NCI-H2081 (cell line): ENCODE measurements at regions not wholly inside any gene's neighbourhood (a gene's known extent, or its start where the extent isn't known, plus 50 kb on each side); places are given as distances from the start of the nearest gene placed in this dataset.
A peak's percentile ranks its signal among the peaks of the same experiment; 100 is the strongest.
"Not testable (repeated sequence)": the region's sequence is repeated elsewhere in the genome, so short reads cannot be mapped to it uniquely, and the experiment has no call there.

Source experiments
- DNase-seq, 2 experiments: peaks; one replicate each; lab custom pipeline; 2025; lab: John Stamatoyannopoulos, UW

DNA sequence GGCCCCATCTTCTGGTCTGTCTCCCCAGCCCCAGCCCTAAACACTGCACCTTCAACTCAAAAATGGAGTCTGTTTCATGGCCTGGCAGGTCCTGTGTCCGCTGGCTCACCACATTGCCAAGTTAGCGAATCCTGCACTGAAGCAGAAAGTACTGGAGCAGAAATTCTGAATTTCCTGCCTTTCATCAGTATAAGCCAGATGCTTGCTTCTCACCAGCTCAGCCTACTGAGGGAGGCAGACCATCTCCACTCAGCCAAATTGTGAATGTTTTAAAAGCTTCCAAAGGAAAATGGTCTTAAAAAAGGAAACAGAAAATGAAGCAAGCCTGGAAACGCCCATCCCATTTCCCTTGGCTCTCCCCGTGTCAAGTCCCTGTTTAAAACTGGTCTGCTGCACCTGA, 157.8 kb downstream of the C1D start:
- no peak for DNase-seq

DNA sequence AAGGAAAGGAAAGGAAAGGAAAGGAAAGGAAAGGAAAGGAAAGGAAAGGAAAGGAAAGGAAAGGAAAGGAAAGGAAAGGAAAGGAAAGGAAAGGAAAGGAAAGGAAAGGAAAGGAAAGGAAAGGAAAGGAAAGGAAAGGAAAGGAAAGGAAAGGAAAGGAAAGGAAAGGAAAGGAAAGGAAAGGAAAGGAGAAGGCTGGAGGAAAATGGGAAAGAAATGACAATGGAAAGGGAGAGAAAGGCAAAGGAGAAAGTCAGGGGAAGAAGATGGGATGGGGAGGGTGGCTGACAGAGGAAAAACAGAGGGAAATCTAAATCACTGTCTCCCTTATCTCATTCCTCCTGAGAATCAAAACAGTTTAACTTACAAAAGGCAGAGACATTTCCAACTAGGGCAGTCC, 156.3 kb downstream of the C1D start:
- DNase-seq, result not testable (repeated sequence)

GRCh38 chr2:67917332-67918054, 145.3 kb downstream of the C1D start:
- DNase-seq, result no peak

DNA sequence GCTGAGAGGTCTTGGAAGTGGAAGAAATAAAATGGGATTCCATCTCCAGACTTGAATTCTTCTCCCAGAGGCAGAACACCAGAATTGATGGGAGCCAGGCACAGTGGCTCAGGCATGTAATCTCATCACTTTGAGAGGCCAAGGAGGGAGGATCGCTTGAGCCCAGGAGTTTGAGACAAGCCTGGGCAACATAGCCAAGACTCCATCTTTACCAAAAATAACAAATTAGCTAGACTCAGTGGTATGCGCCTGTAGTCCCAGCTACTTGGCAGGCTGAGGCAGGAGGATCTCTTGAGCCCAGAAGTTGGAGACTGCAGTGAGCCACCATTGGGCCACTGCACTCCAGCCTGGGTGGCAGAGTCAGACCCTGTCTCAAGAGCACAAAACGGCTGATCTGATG, 144.3 kb downstream of the C1D start:
- DNase-seq, result no peak

- DNase-seq, result no peak
Measured at GRCh38 chr2:67919490-67919889, 143.3 kb downstream of the C1D start.

DNA sequence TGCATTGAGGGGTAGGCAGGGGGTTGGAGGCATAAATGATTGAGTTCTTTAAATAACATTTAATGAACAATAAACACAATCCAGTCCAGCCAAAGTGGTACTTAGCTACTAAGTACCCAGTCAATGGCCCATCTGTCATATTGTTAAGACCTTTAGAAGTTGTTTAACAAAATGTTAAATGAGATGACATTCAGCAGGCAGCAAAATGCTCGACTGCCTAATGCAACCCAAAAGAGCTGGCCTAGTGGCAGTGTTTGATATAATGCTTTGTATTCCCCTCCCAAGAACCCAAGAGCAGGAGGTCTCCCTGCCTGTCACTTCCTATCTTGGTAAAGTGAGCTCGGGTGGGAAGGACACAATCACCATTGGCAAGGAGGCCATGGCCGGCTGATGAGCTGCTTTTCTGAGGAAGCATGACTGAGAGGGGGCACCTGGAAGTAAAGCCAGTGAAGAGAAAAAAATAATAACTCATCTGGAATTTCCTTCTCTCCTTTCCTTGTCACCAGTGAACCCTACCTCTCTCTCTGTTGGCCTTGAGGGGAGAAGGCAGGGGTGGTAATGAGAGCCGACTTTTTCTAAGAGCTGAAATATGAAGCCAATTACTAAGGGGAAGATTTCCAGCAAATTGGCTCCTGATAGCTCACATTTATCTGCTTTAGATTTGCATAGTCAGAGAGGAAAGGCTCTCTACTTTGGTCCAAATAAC, 140.6 kb downstream of the C1D start:
- peak in 1 of 2 experiments; percentile 13 for DNase-seq

DNA sequence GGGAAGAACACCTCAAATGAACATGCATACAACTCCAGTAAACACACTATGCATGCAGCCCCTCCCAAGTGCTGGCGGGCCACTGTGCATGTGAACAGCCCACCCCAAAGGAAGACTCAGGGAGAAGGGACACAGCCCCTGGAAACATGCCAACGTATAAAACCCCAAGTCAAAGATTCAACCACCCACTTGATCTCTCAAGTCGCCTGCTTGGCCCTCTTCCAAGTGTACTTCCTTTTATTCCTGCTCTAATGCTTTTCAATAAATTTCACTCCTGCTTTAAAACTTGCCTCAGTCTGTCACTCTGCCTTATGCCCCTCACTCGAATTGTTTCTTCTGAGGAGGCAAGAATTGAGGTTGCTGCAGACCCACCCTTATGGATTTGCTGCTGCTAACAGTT, 139.1 kb downstream of the C1D start:
- no peak for DNase-seq

DNA sequence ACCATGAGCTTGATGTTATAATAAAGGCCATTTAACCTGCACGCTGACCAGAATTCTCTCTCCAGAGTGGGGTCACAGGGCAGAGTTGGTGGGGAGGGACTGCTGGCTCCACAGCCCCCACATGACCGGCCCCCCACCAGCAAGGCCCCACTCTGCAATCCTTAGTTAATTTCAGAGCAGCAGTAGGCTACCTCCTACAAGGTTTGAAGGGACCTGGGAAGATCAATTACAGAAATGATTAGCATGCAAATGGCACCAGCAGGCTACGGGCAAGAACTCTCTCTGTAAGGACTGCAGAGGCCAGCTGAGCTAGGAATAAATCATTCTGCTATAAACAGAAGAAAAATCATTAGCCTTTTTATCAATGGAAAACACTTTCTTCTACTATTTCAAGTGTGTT, 135.3 kb downstream of the C1D start:
- DNase-seq, result no peak

GRCh38 chr2:67930156-67930555, 132.6 kb downstream of the C1D start:
- peak in 1 of 2 experiments; percentile 1 for DNase-seq

DNA sequence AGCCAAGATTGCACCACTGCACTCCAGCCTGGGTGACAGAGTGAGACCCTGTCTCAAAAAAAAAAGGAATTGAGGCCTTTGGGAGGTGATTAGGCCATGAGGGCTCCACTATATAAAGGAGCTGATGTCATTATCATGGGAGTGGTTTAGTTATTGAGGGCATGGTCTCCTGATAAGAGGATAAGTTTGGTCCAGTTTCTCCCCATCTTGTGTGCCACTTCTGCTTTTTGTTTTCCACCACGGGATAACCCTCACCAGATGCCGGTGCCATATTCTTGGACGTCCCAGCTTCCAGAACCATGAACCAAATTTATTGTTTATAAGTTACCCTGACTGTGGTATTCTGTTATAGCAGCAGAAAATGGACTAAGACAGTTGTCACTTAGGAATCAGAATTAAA, 125.8 kb downstream of the C1D start:
- DNase-seq, result no peak

DNA sequence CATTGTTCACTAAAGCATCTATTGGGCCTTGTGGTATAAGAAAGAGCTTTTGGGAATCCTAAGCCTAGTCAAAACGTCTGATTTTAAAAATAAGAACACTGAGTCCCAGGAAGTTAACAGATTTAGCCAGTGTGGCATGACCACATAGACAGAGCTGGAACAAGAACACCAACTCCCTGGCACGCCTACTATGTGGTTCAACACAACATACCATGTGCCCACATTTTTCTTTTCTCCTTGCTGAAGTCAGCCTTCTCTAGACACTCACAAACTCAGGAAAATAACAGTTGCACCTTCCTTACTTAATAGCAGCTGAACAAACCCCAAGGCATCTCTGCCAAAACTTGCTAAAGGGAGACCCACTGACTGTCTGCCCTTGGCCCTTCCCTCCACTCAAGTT, 124.8 kb downstream of the C1D start:
- DNase-seq, result no peak

DNA sequence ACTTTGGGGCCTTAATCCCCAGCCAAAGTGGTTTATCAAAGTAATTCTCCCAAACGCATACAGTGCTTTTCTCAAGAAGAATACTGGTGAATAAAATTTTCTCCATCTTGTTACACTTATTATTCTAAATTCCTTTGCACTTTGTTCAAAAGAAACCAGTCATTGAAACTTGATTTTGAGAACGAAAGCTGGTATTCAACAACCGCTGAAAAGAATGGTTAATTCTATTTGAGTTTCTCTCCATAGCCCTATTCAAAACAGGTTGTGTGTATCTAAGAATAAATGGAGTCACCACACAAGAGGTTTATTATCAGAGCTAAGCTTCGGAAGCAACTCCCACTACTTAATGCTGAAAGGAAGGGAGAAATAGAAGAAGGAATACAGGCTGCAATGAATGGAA, 117.7 kb downstream of the C1D start:
- DNase-seq, result no peak

DNA sequence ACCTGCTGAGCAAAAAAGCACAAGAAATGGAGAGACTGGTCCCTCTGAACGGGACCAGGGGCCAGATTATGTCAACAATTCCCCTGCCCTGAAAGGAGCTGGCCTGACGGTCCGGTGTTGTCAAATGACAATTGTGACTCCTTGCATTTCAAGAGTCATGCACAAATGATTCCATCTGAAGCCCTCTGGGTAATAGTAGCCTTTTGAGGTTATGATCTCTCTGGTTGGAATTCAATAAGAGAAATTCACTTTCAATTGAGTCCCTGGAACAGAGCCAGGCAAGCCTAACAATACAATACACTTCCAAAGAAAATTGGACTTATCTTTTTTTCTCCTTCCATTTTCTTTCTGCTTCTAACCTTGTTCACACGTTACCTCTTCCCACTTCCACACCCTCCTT, 116.9 kb downstream of the C1D start:
- no peak for DNase-seq

GRCh38 chr2:67948057-67948456, 114.7 kb downstream of the C1D start:
- no peak for DNase-seq

GRCh38 chr2:67948506-67948905, 114.3 kb downstream of the C1D start:
- DNase-seq, result no peak

- DNase-seq, result no peak
Measured at GRCh38 chr2:67950018-67950417, 112.8 kb downstream of the C1D start.

GRCh38 chr2:67950919-67951318, 111.9 kb downstream of the C1D start:
- DNase-seq, result no peak

GRCh38 chr2:67952066-67952465, 110.7 kb downstream of the C1D start:
- no peak for DNase-seq

DNA sequence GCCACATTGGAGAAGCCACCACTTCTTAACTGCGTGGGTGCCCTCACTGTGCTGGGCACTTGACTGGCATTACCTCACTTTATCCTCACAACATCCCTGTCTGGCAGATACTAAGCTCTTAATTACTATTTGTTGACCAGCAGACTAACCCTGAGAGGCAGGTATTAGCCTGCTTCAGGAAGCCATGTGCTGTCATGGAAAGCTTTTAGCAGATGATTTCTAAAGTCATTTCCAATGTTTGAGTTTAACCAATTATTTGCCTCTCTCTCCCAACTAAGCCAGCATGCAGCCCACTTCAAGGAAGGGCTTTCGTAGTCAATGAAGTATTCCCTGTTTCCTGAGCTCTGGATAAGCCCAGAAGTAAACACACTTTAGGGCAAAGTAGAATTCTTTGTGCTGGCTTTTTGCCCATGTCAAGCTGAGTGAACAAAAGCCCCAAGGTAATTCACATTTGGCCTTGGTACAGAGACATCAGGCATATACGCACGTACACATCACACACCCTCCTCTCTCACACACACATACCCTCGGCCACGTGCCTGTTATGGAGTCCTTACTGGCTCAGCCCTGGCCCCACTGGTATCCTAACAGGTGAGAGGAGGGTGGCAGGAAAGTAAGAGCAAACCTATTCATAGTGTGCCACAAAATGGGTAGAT, 108.6 kb downstream of the C1D start:
- DNase-seq, result peak; percentile 81 to 93

DNA sequence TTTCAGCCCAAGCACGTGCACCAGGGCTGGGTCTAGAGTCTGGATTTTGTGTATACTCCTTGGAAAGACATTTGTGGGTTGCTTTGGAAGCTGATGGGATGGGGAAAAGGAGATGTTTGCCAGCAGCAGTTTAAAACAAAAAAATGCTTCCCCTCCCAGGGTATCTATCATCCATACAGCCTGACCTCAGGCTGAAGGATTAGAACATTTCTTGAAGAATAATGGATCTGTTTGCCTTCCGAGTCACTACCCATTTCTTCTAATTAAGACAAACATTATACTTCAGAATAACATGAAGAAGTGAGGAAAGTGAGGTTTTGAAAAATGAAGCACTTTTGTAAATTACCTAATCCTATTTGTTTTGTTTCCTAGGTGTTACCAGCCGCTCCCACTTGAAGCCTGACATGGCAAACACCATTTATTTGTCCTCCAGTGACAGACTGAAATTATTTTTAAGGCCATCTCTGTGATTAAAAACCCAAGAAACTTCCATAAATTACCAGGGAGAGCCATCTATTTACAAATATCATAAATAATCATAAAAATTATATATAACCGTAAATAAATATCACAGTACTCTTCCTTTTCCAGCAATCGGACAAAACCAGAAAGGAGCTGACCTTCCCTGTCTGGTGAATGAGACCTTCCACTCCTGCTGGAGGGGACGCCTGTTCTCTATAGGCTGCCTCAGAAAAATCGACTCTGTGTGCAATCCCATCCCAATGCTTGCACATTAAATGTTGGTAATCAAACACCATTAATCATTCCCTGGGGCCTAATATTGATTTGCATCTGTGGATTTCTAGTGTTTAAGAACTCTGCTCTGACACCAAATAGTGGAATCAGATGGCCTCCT, 106.8 kb downstream of the C1D start:
- DNase-seq, result peak in 1 of 2 experiments; percentile 25

GRCh38 chr2:67965246-67965645, 97.6 kb downstream of the C1D start:
- DNase-seq, result no peak

DNA sequence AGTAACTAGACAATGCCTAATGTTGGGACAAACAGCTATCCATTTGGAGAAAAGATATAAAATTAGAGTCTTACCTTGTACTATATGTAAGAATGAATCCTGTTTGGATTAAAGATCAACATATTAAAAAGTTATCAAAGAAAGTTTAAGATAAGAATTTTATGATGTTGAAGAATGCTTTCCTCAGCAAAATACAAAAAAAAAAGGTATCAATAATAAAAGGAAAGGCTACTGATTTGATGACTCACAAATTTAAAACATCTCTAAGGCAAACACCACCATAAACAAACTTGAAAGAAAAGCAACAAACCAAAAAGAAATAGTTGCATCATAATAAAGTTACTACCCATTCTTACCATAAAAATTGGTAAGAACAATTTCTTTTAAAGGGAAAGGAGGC, 92.7 kb downstream of the C1D start:
- DNase-seq, result no peak
